NB4 (cell line): ENCODE measurements at regions not wholly inside any gene's neighbourhood (a gene's known extent, or its start where the extent isn't known, plus 50 kb on each side); places are given as distances from the start of the nearest gene placed in this dataset.

Experiments used
- MYC ChIP-seq: IDR thresholded peaks from 2 replicates; pipeline ENCODE4 v1.6.1; 2011; ENCODE audit warnings: low read depth, low read length
- POLR2A ChIP-seq: IDR thresholded peaks from 2 replicates; pipeline ENCODE4 v1.6.1; 2011; ENCODE audit warnings: mild to moderate bottlenecking; ENCODE audit not compliant: insufficient read length; ENCODE audit errors: extremely low read depth
- TF ChIP-seq, protein P1 (sequence below): IDR thresholded peaks from one replicate; pipeline ENCODE4 v1.5.1; 2012; ENCODE audit warnings: low read depth, low read length
- TF ChIP-seq, protein P2 (sequence below): IDR thresholded peaks from 2 replicates; pipeline ENCODE4 v1.6.1; 2011; ENCODE audit warnings: low read depth, low read length

DNA sequence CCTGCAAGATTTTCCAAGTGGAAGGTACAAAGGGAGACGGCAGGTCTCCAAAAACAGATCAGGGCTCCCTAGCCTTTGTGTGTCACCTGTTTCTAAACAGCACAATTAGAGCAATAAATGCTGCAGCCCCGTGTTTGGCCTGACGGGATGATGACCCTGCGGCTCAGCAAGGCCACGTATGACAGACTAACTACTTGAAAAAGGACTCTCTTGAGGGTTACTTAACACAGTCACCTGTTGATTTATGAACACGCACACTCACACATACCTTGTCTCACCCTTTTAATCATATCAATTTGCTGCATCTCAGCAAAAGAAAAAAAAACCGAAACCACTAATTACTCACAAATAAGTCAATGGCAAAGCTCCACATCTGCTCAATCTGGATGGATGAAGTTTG is 199.6 kb upstream of the GAS1 start:
- no peak for TF ChIP-seq MYC
- TF ChIP-seq, protein P1, sequence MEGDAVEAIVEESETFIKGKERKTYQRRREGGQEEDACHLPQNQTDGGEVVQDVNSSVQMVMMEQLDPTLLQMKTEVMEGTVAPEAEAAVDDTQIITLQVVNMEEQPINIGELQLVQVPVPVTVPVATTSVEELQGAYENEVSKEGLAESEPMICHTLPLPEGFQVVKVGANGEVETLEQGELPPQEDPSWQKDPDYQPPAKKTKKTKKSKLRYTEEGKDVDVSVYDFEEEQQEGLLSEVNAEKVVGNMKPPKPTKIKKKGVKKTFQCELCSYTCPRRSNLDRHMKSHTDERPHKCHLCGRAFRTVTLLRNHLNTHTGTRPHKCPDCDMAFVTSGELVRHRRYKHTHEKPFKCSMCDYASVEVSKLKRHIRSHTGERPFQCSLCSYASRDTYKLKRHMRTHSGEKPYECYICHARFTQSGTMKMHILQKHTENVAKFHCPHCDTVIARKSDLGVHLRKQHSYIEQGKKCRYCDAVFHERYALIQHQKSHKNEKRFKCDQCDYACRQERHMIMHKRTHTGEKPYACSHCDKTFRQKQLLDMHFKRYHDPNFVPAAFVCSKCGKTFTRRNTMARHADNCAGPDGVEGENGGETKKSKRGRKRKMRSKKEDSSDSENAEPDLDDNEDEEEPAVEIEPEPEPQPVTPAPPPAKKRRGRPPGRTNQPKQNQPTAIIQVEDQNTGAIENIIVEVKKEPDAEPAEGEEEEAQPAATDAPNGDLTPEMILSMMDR, result no peak
- TF ChIP-seq POLR2A, result no peak
- TF ChIP-seq, protein P2, sequence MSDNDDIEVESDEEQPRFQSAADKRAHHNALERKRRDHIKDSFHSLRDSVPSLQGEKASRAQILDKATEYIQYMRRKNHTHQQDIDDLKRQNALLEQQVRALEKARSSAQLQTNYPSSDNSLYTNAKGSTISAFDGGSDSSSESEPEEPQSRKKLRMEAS, result no peak
